ENCODE measurements at regions not wholly inside any gene's neighbourhood (a gene's known extent, or its start where the extent isn't known, plus 50 kb on each side); places are given as distances from the start of the nearest gene placed in this dataset.

DNA sequence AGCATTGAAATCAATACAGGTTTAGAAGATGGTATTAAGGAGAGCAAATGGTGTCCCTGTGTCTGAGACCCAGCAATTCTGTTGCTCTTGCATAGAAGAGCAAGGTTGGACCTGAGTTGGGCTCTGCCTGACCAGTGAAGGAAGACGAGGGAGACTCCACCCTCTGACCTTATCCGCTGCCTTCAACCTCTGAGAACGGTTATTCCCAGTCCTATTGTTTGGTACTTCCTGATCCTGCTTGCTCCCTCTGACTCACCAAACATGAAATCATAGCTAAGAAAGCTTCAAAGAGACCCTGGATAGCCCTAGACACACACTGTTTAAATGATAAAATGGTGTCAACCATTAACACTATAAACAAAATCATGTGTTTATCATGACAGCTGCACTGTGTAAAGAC lies 218.5 kb downstream of the PLK2 start:
- TF ChIP-seq, protein P1, sequence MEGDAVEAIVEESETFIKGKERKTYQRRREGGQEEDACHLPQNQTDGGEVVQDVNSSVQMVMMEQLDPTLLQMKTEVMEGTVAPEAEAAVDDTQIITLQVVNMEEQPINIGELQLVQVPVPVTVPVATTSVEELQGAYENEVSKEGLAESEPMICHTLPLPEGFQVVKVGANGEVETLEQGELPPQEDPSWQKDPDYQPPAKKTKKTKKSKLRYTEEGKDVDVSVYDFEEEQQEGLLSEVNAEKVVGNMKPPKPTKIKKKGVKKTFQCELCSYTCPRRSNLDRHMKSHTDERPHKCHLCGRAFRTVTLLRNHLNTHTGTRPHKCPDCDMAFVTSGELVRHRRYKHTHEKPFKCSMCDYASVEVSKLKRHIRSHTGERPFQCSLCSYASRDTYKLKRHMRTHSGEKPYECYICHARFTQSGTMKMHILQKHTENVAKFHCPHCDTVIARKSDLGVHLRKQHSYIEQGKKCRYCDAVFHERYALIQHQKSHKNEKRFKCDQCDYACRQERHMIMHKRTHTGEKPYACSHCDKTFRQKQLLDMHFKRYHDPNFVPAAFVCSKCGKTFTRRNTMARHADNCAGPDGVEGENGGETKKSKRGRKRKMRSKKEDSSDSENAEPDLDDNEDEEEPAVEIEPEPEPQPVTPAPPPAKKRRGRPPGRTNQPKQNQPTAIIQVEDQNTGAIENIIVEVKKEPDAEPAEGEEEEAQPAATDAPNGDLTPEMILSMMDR (IDR thresholded peaks at IDR 0.05; ENCODE audit: poor library complexity), result no peak
- no peak for TF ChIP-seq EZH2phosphoT487 (IDR thresholded peaks at IDR 0.05; ENCODE audit: low read depth, severe bottlenecking, unreplicated experiment)
- no peak for TF ChIP-seq EZH2 (IDR thresholded peaks at IDR 0.05; ENCODE audit: borderline replicate concordance)

All from hepatocyte (in vitro differentiated cells).